Suprapubic skin (tissue), 4 donors: ENCODE measurements at regions not wholly inside any gene's neighbourhood (a gene's known extent, or its start where the extent isn't known, plus 50 kb on each side); places are given as distances from the start of the nearest gene placed in this dataset.

Source experiments
- EP300 ChIP-seq: sonication (generic); formaldehyde crosslinking; IDR thresholded peaks from one replicate; pipeline ENCODE4 v1.6.1; 2017; ENCODE audit warnings: antibody characterized with exemption
- POLR2AphosphoS5 ChIP-seq, 3 donors: sonication (generic); formaldehyde crosslinking; IDR thresholded peaks; one replicate each; pipeline ENCODE4 v1.6.1; 2017; ENCODE audit warnings: antibody characterized with exemption in 3 of 3

DNA sequence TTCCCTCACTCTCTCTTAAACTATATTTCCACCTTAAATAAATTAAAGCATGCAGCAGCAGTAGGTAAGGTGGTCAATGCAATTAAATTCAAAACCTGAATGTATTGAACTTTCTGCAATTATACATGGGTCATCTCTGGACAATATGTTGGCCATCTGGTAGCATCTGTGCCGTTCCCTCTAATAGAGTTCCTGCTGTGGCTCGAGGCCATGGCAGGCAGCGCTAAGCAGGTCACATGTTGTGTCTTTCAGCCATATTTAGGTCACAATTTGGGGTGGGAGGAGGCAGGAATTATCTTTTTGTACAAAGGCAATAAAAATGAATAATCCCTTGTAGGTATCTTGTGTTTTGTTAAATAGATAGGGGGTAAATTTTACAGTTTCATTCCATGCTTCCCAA, 676.2 kb downstream of the ZEB2 start:
- TF ChIP-seq EP300: no peak
- TF ChIP-seq POLR2AphosphoS5 (IDR thresholded peaks at IDR 0.05): no peak
